GM12873 (cell line): ENCODE measurements at regions not wholly inside any gene's neighbourhood (a gene's known extent, or its start where the extent isn't known, plus 50 kb on each side); places are given as distances from the start of the nearest gene placed in this dataset.

Experiments used
- TF ChIP-seq, protein P1 (sequence below): IDR thresholded peaks from 2 replicates; pipeline ENCODE4 v1.5.1; 2012; ENCODE audit warnings: low read depth, mild to moderate bottlenecking, moderate library complexity, low read length, control low read depth; ENCODE audit not compliant: insufficient read depth; ENCODE audit errors: missing control alignments

DNA sequence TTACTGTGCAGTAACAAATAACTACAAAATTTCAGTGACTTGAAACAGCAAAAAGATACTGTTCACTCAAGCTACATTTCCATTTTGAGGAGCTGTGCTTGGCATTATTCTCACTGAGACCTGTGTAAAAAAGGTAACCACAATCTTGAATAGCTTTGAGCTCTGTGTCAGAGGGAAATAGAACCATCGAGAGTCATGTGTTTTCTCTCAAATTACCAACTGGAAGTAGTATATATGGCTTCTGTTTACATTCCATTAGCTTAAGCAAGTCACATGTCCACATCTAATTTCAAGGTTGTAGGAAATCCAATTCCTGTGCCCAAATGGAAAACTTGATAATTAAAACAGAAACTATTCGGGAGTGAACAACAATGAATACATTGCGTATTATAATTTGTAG is 82.9 kb upstream of the BANK1 start:
- TF ChIP-seq, protein P1, sequence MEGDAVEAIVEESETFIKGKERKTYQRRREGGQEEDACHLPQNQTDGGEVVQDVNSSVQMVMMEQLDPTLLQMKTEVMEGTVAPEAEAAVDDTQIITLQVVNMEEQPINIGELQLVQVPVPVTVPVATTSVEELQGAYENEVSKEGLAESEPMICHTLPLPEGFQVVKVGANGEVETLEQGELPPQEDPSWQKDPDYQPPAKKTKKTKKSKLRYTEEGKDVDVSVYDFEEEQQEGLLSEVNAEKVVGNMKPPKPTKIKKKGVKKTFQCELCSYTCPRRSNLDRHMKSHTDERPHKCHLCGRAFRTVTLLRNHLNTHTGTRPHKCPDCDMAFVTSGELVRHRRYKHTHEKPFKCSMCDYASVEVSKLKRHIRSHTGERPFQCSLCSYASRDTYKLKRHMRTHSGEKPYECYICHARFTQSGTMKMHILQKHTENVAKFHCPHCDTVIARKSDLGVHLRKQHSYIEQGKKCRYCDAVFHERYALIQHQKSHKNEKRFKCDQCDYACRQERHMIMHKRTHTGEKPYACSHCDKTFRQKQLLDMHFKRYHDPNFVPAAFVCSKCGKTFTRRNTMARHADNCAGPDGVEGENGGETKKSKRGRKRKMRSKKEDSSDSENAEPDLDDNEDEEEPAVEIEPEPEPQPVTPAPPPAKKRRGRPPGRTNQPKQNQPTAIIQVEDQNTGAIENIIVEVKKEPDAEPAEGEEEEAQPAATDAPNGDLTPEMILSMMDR: no peak

DNA sequence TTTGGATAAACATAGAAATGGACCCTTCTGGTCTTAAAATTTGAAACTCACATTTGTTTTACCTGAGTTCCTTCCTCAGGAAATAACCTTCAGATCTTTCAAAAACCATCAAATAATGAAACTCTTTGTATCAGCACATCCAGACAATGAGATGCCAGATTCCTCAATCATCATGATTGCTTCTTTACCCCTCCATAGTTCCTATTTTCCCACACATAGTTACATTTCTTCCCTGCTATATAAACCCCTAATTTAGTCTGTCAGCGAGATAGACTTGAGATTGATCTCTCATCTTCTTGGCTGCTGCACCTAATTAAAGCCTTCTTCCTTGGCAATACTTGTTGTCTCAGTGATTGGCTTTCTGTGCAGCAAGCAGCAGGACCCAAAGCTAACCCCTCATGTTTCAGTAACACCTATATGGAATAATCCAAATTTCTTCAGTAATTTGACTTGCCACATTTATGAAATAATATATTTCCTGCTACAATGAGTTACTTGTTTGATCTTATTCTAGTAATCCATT is 83.9 kb upstream of the BANK1 start:
- TF ChIP-seq, protein P1: no peak

DNA sequence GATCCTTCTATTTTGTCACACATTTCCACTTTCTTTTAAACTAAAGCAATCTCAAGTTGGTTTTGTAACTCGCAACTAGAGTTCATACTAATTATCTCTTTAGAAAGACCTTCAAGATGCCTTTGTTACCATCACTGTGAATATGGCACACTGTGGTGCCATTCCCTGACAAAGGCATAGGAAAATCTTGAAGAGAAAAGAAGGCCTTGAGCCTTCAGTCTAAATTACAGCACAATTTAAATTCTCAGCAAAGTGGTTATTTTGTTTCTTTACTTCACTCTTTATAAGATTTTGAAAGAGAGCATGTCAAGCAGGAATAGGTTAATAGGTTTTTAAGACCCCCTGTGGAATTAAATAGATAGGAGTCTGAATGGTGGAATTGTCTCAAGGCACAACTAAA is 89.0 kb upstream of the BANK1 start:
- TF ChIP-seq, protein P1: no peak

DNA sequence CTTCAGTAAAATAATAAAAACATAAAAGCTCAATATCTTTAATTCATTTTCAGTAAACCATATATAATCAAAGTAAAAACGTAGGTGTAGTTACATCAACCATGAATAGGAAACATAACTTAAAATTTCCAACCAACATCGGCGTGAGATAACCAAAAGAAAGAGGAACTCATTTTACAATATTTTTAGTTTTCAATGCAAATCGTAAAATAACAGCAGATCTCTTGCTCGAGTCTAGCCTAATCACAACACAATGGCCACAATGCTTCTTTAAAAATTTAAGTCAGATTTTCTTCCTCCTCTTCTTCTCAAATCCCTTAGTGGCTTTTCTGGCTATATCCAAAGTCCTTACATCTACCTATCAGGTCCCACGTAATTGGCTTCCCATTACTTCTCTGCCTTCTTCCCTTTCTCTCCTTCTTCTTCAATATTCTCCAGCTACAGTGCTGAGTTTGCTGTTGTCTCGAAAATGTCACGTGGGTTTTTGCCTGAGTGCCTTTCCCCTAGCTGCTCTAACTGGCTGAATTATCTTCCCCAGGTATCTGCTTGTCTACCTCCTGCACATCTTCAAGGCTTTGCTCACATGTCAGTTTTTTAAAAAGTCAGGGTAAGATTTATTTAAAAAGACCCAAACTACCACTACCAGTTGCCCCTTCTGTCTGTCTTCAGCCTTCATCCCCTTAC is 90.9 kb upstream of the BANK1 start:
- TF ChIP-seq, protein P1: no peak

DNA sequence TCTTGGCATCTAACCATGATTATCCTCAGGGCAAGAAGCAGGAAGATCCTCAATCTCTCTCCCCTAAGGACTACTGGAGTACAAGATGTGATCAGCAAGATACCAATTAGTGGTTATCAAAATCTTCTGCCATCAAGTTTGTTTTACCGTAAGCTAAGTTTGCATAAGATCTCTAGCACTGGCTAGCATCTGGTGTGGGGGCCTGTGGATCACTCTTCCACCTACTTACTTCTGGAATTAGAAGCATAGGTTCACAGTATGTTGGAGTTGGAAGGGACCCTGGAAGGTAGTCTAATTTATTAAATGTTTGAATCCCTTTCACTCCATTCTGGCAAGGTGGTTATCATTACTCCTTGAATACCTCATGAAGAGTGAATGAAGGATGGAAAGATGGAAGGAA is 93.3 kb upstream of the BANK1 start:
- TF ChIP-seq, protein P1: no peak

DNA sequence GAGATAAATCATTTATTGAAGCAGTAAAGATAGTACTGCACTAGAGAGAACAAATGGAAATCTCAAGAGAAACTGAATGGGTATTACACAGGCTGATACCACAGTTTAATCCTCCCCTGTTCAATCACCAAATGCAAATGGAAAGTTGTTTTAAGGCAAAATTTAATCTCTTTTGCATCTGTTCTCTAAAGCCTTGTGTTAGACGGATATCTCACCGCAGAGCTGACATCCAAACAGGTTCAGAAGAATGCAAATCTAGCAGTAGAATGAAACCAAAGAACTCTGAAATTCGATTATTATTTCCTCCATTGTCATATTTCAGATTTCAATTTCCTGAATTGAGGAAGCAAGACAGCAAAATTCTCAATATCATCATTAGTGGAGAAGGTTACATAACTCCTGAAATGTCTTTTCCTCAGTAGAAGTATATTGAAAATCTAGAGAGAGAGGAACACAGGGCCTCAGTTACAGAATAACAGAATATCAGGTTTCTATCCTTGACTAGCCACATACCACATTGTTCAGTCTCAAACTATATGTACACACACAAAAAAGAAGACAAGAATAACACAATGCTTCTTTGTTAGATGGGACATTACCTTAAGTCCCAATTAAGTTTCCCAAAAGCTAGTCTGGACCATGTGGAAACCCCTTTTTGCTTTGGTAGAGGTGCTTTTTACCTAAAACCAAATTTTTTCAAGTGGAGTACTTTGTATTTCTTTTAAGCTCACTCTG is 94.1 kb upstream of the BANK1 start:
- TF ChIP-seq, protein P1: no peak

DNA sequence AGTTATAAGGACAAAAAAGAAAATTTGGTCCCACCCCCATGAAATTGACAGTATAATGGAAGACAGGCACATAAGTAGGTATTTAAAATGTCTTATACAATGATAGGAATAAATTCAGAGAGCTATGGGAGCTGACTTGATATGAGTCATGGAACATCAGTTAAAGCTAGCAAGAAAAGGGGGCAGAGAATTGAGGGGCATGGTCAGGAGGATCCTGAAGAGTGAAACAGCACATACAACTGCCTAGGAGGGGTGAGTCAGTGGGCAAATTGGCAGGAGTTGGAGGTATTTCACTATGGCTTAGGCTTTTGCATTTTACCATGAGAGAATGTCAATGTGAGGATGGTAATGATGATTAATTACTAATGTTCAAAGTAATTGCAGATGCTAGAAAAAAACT is 95.4 kb upstream of the BANK1 start:
- TF ChIP-seq, protein P1: no peak
